GM10266 (cell line): ENCODE measurements at regions not wholly inside any gene's neighbourhood (a gene's known extent, or its start where the extent isn't known, plus 50 kb on each side); places are given as distances from the start of the nearest gene placed in this dataset.

Source experiments
- DNase-seq: peaks from one replicate; pipeline ENCODE4 v3.0.0; 2012; ENCODE audit errors: extremely low spot score
- TF ChIP-seq, protein P1 (sequence below): IDR thresholded peaks from 2 replicates; pipeline ENCODE4 v1.5.1; 2012; ENCODE audit warnings: mild to moderate bottlenecking, low read depth; ENCODE audit not compliant: control insufficient read depth, insufficient read depth; ENCODE audit errors: missing control alignments

DNA sequence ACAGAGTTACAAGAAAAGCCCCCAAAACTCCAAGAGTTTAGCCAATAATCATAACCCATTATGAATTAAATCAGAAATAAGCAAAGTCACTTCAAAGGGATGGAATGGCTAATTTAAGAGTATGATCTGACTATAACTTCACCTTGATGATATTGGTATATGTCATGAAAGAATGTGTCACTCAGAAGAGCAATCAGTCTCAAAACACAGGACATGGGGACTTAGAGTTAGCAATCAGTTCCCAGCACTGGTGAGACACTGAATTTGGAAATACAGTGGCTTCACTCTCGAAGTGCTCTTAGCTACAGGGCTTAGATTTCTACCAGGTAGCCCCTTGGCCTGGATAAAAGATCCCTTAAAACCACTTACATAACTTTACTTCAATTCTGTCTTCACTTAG is 65.7 kb upstream of the EXOC1L start:
- DNase-seq, result no peak
- TF ChIP-seq, protein P1, sequence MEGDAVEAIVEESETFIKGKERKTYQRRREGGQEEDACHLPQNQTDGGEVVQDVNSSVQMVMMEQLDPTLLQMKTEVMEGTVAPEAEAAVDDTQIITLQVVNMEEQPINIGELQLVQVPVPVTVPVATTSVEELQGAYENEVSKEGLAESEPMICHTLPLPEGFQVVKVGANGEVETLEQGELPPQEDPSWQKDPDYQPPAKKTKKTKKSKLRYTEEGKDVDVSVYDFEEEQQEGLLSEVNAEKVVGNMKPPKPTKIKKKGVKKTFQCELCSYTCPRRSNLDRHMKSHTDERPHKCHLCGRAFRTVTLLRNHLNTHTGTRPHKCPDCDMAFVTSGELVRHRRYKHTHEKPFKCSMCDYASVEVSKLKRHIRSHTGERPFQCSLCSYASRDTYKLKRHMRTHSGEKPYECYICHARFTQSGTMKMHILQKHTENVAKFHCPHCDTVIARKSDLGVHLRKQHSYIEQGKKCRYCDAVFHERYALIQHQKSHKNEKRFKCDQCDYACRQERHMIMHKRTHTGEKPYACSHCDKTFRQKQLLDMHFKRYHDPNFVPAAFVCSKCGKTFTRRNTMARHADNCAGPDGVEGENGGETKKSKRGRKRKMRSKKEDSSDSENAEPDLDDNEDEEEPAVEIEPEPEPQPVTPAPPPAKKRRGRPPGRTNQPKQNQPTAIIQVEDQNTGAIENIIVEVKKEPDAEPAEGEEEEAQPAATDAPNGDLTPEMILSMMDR, result no peak

DNA sequence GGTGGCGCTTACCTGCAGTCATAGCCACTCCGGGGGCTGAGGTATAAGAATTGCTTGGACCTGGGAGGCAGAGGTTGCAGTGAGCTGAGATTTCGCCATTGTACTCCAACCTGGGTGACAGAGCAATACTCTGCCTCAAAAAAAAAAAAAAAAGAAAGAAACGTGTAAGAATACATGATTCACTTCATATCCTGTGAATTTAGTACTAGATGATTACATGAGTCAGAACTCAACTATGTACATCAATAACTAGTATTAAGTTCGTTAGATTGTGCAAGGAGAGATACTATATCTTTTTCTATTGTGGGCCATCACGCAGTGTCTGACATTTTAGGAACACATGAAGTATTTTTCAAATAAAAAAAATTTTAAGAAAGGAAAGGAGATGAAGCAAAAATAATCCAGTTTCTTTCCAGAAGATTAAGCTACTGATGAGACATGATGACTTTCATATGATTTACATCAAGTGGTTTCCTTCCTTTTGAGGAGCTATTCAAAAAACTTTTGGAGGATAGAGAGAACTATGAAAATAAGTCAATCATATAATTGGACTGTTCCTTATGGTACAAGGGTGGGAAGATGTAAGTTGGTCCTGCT is 64.7 kb upstream of the EXOC1L start:
- DNase-seq, result no peak
- TF ChIP-seq, protein P1, result no peak

DNA sequence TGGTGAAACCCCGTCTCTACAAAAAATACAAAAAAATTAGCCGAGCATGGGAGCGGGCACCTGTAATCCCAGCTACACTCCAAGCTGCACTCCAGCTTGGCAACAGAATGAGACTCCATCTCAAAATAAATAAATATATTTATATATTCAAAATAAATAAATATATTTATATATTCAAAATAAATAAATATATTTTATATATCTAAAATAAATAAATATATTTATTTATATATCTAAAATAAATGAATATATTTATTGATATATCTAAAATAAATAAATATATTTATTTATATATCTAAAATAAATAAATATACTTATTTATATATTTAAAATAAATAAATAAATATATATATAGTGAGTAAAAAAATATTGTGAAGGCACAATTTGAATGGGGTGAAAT is 63.4 kb upstream of the EXOC1L start:
- no peak for DNase-seq
- TF ChIP-seq, protein P1, result no peak

DNA sequence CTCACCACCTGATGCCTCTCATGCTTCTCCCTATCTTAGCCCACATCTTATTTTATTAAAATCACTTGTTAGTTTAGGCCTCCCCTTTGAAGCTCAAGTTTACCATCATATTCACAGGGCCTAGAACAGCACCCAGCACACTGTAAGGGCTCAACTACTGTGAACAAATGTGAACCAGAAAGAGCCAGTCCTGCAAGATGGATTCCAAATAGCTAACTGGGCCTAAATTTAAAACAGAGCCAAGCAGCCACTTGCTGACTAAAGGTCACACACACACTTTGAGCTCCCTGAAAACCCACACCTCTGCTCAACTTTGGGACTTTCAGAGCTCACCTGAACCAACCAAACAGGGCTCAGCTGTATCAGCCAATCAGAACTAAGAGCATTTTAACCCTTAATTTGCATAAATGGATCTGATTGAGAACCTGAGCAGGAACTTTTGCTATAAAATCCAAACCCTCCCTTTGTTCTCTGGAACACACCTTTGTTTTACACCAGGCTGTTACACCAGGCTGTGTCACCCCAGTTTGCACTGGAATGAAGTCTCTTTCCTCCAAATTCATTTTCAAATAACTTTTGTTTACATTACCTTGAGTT is 62.1 kb upstream of the EXOC1L start:
- DNase-seq, result no peak
- TF ChIP-seq, protein P1, result no peak

DNA sequence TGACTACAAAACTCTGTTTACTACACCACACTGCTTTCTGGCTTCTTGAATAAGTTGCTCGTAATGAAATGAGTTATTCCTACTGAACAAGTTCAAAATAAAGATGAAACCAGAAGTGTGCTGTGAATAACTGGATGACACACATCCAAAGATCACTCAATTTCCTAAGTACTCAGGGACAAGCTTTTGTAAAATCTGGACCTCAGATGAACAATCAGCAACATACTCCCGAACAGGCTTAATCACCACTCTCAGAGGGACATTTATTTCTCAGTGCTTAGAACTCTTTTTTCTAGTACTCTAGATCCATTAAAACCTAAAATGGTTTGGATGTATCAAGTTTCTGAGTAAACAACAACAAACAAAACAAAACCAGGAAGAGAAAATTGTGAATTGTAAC is 61.5 kb upstream of the EXOC1L start:
- TF ChIP-seq, protein P1, result no peak
- no peak for DNase-seq

DNA sequence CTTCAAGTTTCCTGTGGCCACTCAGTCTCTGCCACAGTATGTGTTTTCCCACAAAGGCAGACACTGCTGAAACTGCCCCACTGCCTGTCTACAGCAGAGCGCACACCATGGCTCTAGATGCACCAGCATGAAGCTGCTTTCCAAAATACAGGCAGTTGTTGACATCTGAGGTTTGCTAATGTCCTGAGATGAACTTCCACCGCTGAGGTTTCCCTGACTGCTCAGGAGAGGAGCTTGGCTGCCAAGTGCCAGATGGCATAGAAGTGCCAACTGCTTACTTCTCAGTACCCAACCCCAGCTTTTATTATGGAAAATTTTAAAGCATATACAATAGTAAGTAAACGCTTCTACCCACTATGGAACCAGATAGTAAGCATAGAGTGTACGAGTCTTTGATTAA is 61.0 kb upstream of the EXOC1L start:
- DNase-seq, result no peak
- TF ChIP-seq, protein P1, result no peak

DNA sequence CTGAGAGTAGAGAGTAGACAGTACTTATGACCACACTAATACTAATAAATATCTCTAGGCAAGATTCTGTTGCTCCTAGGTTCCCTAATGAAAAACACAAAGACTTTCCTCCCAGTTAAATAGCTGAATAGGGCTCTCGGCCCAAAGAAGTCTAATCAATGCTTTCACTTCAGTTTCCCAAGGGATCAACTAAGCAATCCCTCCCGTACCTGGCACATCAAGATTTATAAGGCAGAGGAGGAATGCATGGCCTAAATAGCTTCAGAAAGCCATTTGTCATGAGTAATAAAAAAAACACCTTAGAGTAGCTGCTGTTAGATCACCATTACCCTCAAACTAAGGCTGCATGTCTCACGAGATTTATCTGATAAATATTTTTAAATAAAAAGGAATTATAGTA is 56.8 kb upstream of the EXOC1L start:
- TF ChIP-seq, protein P1, result no peak
- DNase-seq, result no peak
